DND-41 (cell line): ENCODE measurements at regions not wholly inside any gene's neighbourhood (a gene's known extent, or its start where the extent isn't known, plus 50 kb on each side); places are given as distances from the start of the nearest gene placed in this dataset.

Source experiments
- EZH2 ChIP-seq: IDR thresholded peaks from 3 replicates; pipeline ENCODE4 v1.6.1; 2012; ENCODE audit warnings: borderline replicate concordance, low read depth, mild to moderate bottlenecking, moderate library complexity, low read length, inconsistent platforms; ENCODE audit not compliant: severe bottlenecking
- TF ChIP-seq, protein P1 (sequence below): IDR thresholded peaks from 2 replicates; pipeline ENCODE4 v1.5.1; 2012; ENCODE audit warnings: borderline replicate concordance, low read length, moderate library complexity, mild to moderate bottlenecking; ENCODE audit not compliant: poor library complexity, severe bottlenecking; ENCODE audit errors: extremely low read depth

DNA sequence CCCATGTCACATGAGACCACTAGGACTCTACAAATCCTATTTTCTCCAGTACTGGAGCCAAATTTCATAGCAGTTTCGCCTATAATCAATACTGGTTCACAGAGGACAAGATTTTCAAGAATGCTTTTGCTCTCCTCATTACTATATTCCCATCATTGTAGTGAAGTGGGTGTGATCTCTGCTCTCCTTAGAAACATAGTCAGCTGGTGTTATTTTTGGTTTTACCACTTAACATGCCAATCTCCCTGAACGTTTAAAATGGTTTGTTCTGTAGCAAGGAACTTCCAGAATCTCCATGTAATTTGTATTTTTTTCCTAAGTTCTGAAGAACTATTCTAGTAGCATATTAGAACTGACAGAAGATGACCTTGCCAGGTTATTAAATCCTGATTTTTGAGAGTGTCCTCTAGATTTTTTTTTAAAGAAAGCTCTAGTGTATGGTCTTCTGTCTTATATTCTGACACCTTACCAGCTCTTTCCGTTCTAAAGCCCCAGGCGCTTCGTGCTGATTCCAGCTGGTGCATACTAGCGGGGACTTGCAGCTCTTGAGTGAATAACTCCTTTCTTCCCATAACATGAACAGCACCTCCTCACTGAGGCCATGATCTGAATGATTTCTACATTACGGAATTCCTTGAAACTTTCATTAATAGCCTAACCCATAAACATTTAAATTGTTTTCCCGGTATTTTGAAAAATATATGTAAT is 1372.9 kb downstream of the TECRL start:
- no peak for TF ChIP-seq EZH2
- TF ChIP-seq, protein P1, sequence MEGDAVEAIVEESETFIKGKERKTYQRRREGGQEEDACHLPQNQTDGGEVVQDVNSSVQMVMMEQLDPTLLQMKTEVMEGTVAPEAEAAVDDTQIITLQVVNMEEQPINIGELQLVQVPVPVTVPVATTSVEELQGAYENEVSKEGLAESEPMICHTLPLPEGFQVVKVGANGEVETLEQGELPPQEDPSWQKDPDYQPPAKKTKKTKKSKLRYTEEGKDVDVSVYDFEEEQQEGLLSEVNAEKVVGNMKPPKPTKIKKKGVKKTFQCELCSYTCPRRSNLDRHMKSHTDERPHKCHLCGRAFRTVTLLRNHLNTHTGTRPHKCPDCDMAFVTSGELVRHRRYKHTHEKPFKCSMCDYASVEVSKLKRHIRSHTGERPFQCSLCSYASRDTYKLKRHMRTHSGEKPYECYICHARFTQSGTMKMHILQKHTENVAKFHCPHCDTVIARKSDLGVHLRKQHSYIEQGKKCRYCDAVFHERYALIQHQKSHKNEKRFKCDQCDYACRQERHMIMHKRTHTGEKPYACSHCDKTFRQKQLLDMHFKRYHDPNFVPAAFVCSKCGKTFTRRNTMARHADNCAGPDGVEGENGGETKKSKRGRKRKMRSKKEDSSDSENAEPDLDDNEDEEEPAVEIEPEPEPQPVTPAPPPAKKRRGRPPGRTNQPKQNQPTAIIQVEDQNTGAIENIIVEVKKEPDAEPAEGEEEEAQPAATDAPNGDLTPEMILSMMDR = no peak
